ENCODE measurements at regions not wholly inside any gene's neighbourhood (a gene's known extent, or its start where the extent isn't known, plus 50 kb on each side); places are given as distances from the start of the nearest gene placed in this dataset.

DNA sequence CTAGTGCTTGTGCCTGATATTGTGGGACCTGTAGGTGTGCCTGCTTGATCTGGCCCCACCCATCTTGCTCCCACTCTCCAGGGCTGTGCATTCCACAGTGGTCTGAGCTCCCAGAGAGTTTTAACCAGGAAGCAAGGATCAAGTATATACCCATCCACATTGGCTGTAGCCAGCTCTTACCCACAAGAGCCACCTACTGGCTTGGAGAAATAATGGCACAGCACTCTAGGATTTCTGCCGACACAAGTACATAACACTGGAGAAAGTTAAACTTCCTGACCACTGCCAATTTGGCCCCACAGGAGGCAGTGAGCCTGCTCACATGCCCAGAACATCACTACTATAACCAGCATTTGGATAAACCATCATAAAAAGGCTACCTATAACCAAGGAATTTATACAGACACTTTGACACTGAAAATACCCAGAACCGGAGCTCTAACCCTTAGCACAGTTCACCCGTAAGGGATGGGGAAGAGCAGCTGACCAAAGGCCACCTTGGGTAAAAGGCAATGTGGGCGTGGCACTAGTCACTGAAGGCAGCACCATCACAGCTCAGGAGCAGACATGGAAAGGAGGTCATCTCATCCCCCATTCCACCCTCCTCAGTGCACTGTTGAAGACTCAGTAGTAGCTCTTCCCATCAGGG, 440.4 kb downstream of the BTBD3 start:
- no peak for TF ChIP-seq SP1 (IDR thresholded peaks at IDR 0.05)
- TF ChIP-seq SUZ12 (IDR thresholded peaks at IDR 0.05) = no peak
- TF ChIP-seq CTBP1 (IDR thresholded peaks at IDR 0.05; ENCODE audit: borderline replicate concordance) = no peak
- TF ChIP-seq TARDBP (IDR thresholded peaks at IDR 0.05) = no peak
- TF ChIP-seq BHLHE40 (IDR thresholded peaks at IDR 0.05; ENCODE audit: borderline replicate concordance) = no peak
- no peak for TF ChIP-seq ELF4 (IDR thresholded peaks at IDR 0.05)
- no peak for TF ChIP-seq FOXK2 (IDR thresholded peaks at IDR 0.05)
- no peak for TF ChIP-seq ZNF384 (IDR thresholded peaks at IDR 0.05)
- TF ChIP-seq FOXM1 (IDR thresholded peaks at IDR 0.05; ENCODE audit: borderline replicate concordance) = no peak
- no peak for TF ChIP-seq ARNT (IDR thresholded peaks at IDR 0.05)
- no peak for TF ChIP-seq NFRKB (IDR thresholded peaks at IDR 0.05)
- TF ChIP-seq PKNOX1 (IDR thresholded peaks at IDR 0.05) = no peak

Data from HEK293T (cell line).